NCI-H1105 treated with DMSO at 0.1 percent for 48 hours (cell line): ENCODE measurements at regions not wholly inside any gene's neighbourhood (a gene's known extent, or its start where the extent isn't known, plus 50 kb on each side); places are given as distances from the start of the nearest gene placed in this dataset.
"Not testable (repeated sequence)": the region's sequence is repeated elsewhere in the genome, so short reads cannot be mapped to it uniquely, and the experiment has no call there.

Experiments
- DNase-seq: peaks from one replicate; lab custom pipeline; 2025; lab: John Stamatoyannopoulos, UW

DNA sequence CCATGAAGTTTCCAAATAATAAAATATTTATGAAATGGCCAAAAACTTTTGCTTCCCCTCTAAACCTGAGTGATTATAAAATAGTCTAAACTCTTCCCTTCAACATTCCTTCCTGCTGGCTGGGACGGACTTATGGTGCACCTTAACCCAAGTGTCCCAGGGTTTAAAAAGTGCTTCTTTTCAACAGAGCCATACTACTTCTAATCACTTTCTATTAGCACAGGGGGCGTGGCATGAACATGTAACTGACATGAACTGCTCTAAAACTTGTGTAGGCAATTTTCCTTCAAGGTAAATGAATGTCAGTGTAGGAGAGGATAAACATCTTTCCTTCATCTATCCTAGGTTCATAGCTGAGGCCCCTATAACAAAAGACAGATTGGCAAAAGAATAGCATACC lies 163.6 kb upstream of the RIMS1 start:
- no peak for DNase-seq

GRCh38 chr6:71724456-71725125 lies 161.8 kb upstream of the RIMS1 start:
- no peak for DNase-seq

- DNase-seq, result no peak
Observed at GRCh38 chr6:71725126-71725470, 161.3 kb upstream of the RIMS1 start.

DNA sequence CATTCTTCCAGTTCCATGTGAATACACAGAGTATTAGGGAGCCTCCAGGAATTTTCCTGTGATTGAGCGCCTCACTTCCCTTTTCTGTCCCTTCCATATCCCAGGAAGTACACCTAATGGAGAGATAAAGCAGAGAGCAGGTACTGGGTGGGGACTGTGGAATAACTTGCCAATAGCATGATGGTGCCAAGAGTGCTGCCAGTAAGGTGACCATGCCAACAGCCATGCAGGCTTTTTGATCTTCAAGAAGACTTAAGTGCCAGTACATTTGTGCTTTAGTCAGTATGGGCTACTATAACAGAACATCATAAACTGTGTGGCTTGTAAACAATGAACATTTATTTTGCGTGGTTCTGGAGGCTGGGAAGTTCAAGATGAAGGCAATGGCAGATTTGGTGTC lies 160.2 kb upstream of the RIMS1 start:
- no peak for DNase-seq

- no peak for DNase-seq
Observed at GRCh38 chr6:71727632-71728294, 158.6 kb upstream of the RIMS1 start.

- no peak for DNase-seq
Observed at GRCh38 chr6:71730284-71730683, 156.1 kb upstream of the RIMS1 start.

- DNase-seq, result no peak
Observed at GRCh38 chr6:71733970-71734899, 152.1 kb upstream of the RIMS1 start.

GRCh38 chr6:71737953-71738352 lies 148.4 kb upstream of the RIMS1 start:
- no peak for DNase-seq

DNA sequence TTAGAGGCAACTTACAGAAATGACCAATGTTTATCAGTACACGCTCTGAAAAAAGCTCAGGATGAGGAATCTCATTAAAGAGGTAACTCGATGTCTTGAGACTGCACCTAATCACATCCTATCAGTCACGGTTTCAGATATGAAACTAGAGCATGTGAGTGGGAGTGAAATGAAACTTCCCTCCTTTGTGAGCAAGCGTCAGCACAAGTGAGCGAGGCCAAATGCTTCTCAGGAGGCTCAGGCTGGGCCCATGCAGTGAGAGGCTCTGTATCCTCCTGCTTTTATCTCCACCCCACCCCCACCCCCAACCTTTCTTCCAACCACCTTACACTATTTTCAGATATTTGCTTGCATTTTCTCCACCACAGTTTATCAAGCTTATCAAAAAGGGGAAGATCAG lies 140.8 kb upstream of the RIMS1 start:
- no peak for DNase-seq

GRCh38 chr6:71766146-71766760 lies 120.1 kb upstream of the RIMS1 start:
- DNase-seq, result no peak

DNA sequence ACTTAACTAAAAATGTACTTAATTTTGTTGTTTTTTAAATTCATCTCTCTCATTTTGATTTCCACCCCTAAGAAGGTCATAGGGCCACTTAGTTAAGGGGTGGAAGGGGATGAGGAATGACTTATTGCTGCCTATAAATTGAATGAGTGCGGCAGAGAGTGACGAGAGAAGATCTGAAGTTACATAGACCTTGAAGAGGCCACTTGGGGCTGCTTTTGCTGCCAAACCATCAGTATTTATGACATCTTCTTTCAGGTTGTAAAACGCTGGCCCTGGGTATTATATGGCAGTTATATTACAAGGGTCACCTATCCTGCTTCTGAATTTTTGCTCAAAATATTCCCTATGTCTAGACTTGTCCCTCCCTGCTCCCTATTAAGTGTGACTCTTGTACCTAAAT lies 119.6 kb upstream of the RIMS1 start:
- DNase-seq, result no peak

DNA sequence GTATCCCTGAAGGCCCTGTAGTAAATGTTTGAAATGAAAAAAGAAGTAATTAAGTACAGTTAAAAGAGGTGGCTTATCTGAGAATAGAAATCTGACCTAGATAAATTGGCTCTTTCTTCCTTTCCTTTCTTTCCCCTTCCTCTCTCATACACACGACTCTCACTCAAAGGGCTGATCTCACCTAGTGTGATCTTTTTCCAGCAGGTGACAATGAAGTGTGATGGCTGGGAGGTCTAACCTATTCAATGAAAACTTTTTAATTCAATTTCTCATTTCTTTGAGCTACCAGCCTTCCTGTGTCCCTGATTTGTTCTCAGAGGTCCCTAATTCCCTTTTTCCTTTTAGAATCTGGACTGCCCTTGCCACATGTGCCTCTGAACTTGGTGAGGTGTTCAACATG lies 118.0 kb upstream of the RIMS1 start:
- DNase-seq, result no peak

DNA sequence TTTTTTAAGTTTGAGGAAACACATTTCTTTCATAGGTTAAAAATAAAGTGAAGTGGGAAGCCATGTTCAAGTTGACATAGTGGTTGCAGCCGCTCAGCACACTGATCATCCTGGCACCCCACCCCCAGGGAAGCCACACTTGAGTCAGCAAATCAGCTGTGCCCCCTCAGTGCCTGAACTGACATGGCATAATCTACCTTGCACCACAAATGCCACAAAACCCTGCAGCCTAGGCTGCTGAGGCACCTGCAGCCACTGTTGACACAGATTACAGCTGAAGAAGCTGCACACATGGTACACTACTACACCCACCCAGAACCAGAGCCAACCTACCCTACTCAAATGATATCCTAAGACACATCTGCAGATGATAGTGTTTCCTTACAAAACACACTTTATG lies 77.5 kb upstream of the RIMS1 start:
- DNase-seq, result no peak

- DNase-seq, result no peak
Observed at GRCh38 chr6:71810880-71811279, 75.5 kb upstream of the RIMS1 start.

GRCh38 chr6:71822625-71823024 lies 63.7 kb upstream of the RIMS1 start:
- DNase-seq, result no peak

- DNase-seq, result not testable (repeated sequence)
Observed at GRCh38 chr6:71832110-71832764, 54.1 kb upstream of the RIMS1 start.
